BE2C (cell line): ENCODE measurements at regions not wholly inside any gene's neighbourhood (a gene's known extent, or its start where the extent isn't known, plus 50 kb on each side); places are given as distances from the start of the nearest gene placed in this dataset.

Source experiments
- DNase-seq: peaks from one replicate; pipeline ENCODE4 v3.0.0-alpha.2; 2020
- H3K27me3 ChIP-seq: fragments of 250-450 bp; sonication (Bioruptor Pico); 2 replicates; pipeline ENCODE4 v1.5.1; 2020; ENCODE audit warnings: mild to moderate bottlenecking
- H3K36me3 ChIP-seq: fragments of 250-450 bp; sonication (Bioruptor Pico); 2 replicates; pipeline ENCODE4 v1.5.1; 2020; ENCODE audit warnings: mild to moderate bottlenecking
- H3K4me1 ChIP-seq: fragments of 250-450 bp; sonication (Bioruptor Pico); 2 replicates; pipeline ENCODE4 v1.5.1; 2020
- H3K4me3 ChIP-seq: 2 replicates; pipeline ENCODE4 v1.5.1; 2011; ENCODE audit warnings: low read depth, low read length
- H3K9me3 ChIP-seq: fragments of 250-450 bp; sonication (Bioruptor Pico); 2 replicates; pipeline ENCODE4 v1.5.1; 2020
- TF ChIP-seq, protein P1 (sequence below): IDR thresholded peaks from 2 replicates; pipeline ENCODE4 v1.5.1; 2012; ENCODE audit warnings: mild to moderate bottlenecking, low read depth, low read length

DNA sequence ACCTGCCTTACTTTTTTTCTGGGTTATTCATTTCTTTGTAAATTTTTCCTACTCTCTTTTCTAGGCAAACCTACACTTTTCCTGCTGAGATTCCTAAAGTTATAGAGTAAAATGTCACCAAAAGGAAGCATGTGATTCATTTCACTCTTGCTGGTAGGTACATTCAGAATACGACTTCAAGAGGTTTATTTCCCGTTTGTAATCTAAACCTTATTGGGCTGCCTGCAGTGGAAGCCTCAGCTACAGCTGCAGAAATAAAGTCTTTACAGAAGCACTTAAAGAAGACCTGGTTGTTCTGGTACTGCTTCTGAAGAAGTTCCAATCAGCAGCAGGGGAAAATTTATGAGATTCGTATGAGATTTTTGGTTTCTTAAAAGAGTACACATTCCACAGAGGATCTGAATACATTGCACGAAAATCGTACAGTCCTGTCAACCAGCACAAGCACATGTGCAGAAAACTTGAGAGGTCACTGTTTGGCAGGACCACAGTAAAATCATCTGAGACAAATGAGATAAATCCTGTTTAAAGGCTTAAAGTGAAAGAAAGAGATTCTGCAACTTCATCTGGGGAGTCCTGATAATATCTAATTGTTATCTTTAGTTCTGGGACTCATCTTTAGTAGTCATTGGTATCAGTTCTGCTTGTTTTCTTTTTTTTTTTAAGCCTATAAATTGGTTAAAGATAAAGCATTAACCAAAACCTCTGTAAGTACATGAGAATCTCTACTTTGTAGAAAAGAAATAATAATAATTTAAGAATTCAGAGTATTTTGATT lies 109.9 kb upstream of the ADGRL2 start:
- no peaks in the 10 kb centered on the region for H3K4me1 ChIP-seq
- H3K4me3 ChIP-seq: no peak overlapping the region
- no peak for DNase-seq
- TF ChIP-seq, protein P1, sequence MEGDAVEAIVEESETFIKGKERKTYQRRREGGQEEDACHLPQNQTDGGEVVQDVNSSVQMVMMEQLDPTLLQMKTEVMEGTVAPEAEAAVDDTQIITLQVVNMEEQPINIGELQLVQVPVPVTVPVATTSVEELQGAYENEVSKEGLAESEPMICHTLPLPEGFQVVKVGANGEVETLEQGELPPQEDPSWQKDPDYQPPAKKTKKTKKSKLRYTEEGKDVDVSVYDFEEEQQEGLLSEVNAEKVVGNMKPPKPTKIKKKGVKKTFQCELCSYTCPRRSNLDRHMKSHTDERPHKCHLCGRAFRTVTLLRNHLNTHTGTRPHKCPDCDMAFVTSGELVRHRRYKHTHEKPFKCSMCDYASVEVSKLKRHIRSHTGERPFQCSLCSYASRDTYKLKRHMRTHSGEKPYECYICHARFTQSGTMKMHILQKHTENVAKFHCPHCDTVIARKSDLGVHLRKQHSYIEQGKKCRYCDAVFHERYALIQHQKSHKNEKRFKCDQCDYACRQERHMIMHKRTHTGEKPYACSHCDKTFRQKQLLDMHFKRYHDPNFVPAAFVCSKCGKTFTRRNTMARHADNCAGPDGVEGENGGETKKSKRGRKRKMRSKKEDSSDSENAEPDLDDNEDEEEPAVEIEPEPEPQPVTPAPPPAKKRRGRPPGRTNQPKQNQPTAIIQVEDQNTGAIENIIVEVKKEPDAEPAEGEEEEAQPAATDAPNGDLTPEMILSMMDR: no peak
- H3K36me3 ChIP-seq: no peaks in the 10 kb centered on the region
- no peaks in the 10 kb centered on the region for H3K9me3 ChIP-seq
- H3K27me3 ChIP-seq: no peaks in the 10 kb centered on the region

DNA sequence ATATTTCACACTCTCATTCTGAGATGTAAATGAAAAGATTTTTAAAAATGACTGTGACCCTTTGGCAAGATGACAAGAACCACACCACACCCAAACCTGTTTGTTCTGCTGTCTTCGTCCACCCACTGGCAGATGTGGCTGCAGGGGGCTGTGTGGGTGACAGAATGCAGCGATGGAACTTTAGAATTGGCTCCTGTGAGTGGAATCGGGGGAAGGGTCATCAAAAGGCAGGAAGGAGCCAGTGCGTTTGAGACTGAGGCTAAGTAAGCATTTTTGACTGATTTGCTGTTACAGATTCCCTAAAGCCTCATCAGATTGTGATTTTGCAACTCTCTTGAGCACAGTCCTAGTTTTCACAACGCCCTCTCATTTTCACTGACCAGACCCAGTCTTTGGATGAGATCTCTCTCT lies 111.2 kb upstream of the ADGRL2 start:
- Histone ChIP-seq H3K4me1 (no peaks in the 10 kb centered on the region), H3K9me3 (no peaks in the 10 kb centered on the region), H3K27me3 (no peaks in the 10 kb centered on the region), H3K36me3 (no peaks in the 10 kb centered on the region), H3K4me3 (no peak overlapping the region)
- DNase-seq: no peak
- TF ChIP-seq, protein P1: no peak

DNA sequence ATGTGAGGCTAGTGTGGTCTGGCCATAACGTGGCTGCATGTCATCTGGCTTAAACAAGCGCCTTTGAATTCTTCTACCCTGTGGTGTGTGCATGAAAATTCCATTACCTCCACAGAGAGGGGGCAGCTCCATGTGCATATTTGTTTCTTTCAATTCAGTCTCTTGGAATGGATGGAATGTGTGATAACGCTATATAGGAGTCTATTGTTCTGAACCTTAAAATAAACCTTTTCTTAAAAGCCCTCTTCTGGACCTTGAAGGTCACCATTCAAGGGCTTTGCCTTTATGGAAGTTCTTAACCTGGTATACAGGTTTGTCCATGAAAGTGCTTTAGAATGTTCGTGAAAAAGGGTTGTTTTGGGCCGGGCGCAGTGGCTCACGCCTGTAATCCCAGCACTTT lies 118.2 kb upstream of the ADGRL2 start:
- H3K4me1 ChIP-seq: no peaks in the 10 kb centered on the region

DNA sequence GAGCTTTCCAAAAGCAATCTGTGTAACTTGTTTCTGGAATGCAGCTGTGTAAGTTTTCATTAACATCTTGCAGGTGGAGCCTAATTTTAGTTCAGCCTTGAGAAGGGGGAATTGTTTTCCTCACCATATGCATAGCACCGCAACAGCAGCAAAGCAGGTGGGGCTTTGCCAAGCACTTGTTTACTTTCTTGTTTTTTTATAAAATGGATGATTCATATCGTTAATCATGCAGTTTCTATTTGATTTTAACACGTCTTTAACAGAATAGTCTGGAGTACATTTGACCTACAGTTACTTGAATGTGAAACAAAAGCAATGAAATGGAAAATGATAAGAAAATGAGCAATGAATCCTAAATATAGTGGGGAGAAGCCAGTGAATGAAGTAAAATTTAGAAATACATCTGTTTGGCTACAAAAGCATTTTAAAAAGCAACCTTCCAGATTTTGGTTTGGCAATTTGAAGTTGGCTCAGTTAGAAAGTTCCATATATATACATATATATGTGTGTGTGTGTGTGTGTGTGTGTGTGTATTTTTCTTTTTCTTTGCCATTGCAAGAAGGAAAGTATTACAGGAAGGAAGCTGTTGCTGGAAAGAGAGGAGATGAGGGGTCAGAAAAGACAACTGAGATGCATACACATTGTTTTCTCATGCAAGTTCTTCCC lies 119.0 kb upstream of the ADGRL2 start:
- Histone ChIP-seq H3K36me3 (no peaks in the 10 kb centered on the region), H3K4me1 (no peaks in the 10 kb centered on the region), H3K4me3 (no peak overlapping the region), H3K27me3 (no peaks in the 10 kb centered on the region), H3K9me3 (no peaks in the 10 kb centered on the region)
- TF ChIP-seq, protein P1: no peak
- DNase-seq: no peak

More for the DNA sequence above, 118.2 kb upstream of the ADGRL2 start:
- Histone ChIP-seq H3K36me3 (no peaks in the 10 kb centered on the region), H3K27me3 (no peaks in the 10 kb centered on the region), H3K9me3 (no peaks in the 10 kb centered on the region), H3K4me3 (no peak overlapping the region)
- TF ChIP-seq, protein P1: no peak
- no peak for DNase-seq

DNA sequence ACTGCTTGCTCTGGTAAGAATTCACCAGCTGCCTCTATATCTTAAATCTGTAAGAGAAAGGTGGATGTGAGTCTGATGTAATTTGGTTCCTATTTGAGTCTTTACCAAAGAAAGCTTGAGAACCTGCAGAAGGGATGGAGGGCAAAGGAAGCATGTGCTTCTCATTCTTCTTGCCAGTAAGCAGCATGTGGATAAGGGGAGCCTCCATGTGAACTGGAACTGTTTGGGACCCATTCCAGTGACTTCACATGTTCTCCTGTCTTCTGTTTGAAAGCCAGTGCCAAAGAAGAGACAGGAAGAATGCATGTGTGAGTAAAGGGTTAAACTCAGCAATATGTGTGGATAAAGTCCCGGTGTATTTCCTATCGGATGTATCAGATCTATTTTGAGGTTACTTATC lies 119.6 kb upstream of the ADGRL2 start:
- DNase-seq: no peak
- H3K9me3 ChIP-seq: no peaks in the 10 kb centered on the region
- TF ChIP-seq, protein P1: no peak
- H3K4me1 ChIP-seq: no peaks in the 10 kb centered on the region
- no peaks in the 10 kb centered on the region for H3K27me3 ChIP-seq
- no peaks in the 10 kb centered on the region for H3K36me3 ChIP-seq
- H3K4me3 ChIP-seq: no peak overlapping the region

DNA sequence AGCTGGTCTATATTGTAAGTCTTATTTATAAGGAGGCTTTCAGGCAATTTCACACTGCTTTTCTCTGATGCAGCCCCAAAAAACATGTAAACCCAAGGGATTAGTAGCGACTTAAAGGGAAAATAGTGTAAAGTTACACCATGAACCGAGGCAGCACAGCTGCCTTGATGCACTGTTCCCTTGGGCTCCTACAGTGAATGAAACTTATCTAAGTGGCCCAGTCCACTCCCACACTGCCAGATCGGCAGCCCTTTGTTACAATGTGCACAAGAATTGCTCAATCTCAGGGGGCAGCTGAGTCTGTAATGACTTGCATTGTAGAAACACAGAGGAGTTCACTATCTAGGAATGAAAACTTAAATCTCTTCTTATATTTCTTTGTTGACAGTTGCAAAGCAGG lies 120.8 kb upstream of the ADGRL2 start:
- H3K36me3 ChIP-seq: no peaks in the 10 kb centered on the region
- no peak overlapping the region for H3K4me3 ChIP-seq
- no peaks in the 10 kb centered on the region for H3K9me3 ChIP-seq
- no peaks in the 10 kb centered on the region for H3K4me1 ChIP-seq
- DNase-seq: no peak
- TF ChIP-seq, protein P1: no peak
- H3K27me3 ChIP-seq: no peaks in the 10 kb centered on the region
